HG03432 (cell line): ENCODE measurements at regions not wholly inside any gene's neighbourhood (a gene's known extent, or its start where the extent isn't known, plus 50 kb on each side); places are given as distances from the start of the nearest gene placed in this dataset.

Experiments
- ATAC-seq: cut with Tn5 transposase; IDR thresholded peaks from one replicate; pipeline ENCODE4 v1.9.1; 2021; ENCODE audit warnings: mild to moderate bottlenecking, moderate library complexity; ENCODE audit not compliant: unreplicated experiment

DNA sequence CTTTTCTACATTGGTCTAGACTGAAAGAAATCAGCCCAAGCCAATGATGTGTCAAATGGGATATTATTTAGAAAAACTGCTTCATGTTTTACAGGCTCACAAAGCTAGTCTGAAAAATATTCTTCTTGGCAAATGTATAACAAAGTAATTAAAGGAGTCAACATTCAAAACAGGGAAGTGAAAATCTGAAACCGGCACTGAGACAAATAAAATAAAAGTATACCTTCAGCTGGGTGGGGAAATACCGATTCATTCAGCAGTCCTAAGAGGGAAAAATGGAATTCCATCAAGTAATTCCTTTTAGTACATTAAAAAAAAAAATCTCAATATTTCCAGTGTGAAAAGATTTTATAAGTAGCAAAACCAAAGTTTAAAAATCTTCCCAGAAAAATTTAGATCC, 259.6 kb upstream of the SLC24A2 start:
- ATAC-seq, result no peak

DNA sequence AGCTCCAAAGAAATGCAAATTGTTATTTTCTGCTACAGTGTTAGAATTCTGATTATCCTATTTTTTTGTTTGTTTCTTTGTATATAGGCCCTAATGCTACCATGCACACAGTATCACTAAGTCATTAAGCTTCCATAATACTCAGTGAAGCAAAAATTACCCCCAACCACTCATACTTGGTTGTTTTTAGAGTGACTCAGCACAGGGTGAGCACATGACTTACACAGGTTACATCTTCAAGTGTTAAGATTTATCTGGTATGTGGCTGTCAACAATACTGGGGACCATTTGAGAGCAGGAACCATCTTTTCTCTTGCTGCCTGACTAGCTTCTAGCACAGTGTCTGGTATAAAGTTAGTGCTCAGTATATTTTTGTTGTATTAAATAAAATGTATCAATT, 255.8 kb upstream of the SLC24A2 start:
- no peak for ATAC-seq

GRCh38 chr9:20043461-20043860, 254.6 kb upstream of the SLC24A2 start:
- peak; percentile 41 for ATAC-seq

GRCh38 chr9:20043035-20043434, 254.2 kb upstream of the SLC24A2 start:
- peak; percentile 73 for ATAC-seq

GRCh38 chr9:20042128-20042711, 253.4 kb upstream of the SLC24A2 start:
- ATAC-seq, result no peak

- no peak for ATAC-seq
Measured at GRCh38 chr9:20041697-20042081, 252.9 kb upstream of the SLC24A2 start.

DNA sequence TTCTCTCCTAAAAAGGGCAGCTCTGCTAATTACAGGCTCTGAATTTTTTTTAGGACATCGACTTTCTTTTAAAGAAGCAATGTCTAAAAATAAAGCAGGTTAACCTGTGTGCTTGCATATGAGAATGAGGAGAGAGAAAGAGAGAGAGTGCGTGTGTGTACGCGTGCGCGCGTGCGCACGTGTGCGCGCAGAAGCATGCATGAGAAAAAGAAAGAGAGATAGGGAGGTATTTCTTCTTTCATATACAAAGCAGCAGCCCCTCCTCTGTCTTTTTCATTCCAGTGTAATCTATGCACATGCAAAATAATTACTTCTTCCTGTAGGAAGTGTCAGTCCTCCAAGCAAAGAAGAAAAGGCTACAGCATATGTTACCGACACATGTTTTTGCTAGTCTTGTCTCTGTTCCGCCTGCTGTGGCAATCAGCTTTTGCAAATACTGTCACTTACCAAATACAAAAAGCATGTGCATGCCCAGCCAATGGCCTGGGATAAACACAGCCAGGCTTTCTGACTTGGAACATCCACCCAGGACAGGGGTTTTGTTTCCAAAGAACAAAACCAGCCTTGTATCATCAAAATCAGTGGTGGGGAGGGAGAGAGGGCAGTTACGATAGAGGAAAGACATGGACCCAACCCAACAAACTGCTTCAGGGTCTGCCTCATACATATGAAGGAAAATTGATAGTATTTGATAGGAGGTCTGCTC, 252.3 kb upstream of the SLC24A2 start:
- no peak for ATAC-seq

DNA sequence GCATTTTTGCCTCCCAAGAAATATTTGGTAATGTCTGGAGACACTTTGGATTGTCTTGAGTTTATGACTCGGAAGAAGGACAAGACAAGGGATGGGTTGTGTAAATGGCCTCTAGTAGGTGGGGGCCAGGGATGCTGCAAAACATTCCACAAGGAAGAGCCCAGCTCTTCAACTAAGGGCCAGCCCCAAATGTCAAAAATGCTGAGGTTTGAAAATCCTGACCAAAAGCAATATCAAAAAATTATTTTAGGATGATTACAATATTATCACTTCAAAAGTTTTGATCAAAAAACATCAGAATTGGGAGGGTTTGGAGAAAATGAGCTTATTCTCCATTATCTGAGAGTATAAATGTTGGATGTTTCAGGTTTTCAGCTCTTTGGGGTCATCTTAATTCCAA, 248.9 kb upstream of the SLC24A2 start:
- ATAC-seq, result no peak

GRCh38 chr9:20033511-20033910, 244.7 kb upstream of the SLC24A2 start:
- ATAC-seq, result no peak

DNA sequence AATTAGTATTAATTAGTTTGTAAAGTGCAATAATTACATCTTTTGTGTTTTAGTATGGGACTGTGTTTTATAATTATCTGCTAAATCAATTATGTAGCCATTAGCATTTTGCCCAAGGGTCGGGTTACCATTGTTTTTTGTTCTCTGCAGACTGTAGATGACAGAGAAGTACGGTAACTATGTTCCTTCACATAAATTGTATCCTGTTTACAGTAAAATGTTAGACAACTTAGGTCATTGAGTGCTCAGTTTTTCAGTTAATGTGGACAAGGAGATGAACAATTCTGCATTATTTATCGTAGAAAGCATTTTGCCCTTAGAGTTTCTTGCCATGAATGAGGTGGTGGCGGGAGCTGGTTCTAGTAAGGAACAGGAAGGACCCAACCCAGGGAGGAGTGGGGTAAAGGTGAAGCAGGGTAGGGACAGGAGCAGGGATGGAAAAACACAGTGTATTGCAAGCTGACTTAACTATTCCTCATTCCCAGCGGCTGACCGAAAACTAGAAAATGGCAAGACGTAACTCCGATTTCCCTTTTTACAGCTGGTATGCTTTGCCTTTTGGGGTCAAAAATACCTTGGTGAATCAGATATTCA, 243.7 kb upstream of the SLC24A2 start:
- no peak for ATAC-seq

- no peak for ATAC-seq
Measured at GRCh38 chr9:20031836-20032235, 243.0 kb upstream of the SLC24A2 start.

DNA sequence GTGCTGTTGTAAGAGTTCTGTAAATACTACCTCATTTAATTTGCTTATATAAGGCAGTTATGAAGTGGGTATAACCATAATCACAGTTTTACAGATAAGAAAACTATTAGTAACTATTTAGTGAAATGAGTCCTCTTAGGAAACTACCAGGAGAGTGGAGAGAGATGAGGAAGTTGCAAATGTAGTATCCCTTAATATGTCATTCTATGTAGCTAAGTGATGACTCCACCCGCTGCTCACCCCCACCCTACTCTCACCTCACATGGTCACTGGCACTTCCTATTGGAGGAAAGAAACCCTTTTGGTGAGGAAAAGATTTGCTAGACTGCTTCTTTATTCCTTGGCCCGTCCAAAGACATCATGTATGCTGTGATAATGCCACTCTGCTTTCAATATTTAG, 241.8 kb upstream of the SLC24A2 start:
- no peak for ATAC-seq

DNA sequence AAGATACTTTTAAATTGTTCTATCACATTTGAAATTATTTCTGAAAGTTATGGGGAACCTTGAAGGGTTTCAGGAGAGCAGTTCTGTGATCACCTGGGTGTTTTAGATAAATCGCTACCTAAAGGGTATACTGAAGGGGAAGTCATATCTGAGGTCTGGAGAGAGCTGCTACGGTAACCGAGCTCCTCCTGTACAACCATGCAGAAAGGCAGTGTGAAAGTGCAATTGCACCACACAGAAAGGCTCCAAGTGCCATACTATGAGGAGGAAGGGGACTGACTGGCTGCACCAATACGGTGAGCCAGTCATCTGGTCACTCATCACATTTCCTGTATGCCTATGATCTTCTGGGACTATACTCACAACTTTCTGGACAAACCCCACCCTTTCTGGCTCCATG, 241.4 kb upstream of the SLC24A2 start:
- no peak for ATAC-seq

- ATAC-seq, result no peak
Measured at GRCh38 chr9:20028849-20029231, 240.0 kb upstream of the SLC24A2 start.

GRCh38 chr9:20028192-20028848, 239.5 kb upstream of the SLC24A2 start:
- no peak for ATAC-seq

DNA sequence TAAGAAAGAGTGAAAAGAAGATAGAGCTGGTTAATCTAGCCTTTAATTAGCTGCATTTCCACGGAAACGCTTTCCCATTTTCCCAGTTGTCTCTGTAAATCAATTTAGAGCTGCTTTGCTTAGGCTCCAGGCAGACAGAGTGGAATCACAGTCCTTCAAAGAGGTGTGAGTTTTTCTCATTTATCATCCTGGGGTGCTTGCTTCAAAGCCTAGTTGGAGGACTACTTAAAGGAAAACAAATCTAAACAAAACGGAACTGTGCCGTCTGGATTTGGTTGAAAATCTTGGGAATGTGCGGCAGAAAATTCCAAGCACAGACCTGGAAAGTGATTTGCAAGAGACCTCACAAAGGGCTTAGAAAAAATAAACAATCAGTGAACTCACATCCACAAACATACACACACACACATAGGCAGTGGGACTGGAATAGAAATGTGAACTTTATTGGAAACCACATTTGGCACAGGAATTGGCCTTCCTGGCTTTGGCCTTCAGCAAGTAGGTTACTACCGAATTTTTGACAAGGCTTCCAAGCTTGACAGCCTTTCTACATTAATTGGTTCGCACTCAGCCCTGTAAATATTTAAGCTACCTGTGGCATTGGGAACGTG, 235.2 kb upstream of the SLC24A2 start:
- no peak for ATAC-seq

GRCh38 chr9:20023210-20023905, 234.5 kb upstream of the SLC24A2 start:
- ATAC-seq, result no peak

DNA sequence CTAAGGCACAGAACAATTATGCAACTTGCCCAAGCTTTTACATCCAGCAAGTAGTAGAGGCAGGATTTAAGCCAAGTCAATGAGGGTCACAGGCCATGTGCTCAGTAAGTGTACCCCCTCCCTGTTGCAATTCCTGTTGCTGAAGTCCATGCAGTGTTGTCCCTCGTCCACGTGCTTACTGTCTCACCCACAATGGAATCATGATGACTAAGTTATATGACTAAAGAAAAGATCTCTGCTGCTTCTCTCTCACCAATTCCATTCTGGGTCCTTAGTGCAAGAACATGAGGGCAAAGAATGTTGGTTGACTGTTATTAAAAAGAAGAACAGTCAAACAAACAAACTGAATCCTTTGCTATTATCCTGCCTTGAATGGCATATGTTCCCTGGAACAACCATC, 233.6 kb upstream of the SLC24A2 start:
- no peak for ATAC-seq

GRCh38 chr9:20016611-20017010, 227.8 kb upstream of the SLC24A2 start:
- no peak for ATAC-seq

- peak; percentile 63 for ATAC-seq
Measured at GRCh38 chr9:20015427-20015931, 226.6 kb upstream of the SLC24A2 start.

- ATAC-seq, result no peak
Measured at GRCh38 chr9:20014168-20014567, 225.3 kb upstream of the SLC24A2 start.
